A172 (cell line): ENCODE measurements at regions not wholly inside any gene's neighbourhood (a gene's known extent, or its start where the extent isn't known, plus 50 kb on each side); places are given as distances from the start of the nearest gene placed in this dataset.

Source experiments
- DNase-seq: peaks from one replicate; pipeline ENCODE4 v3.0.0-alpha.2; 2015; ENCODE audit warnings: low spot score

- no peak for DNase-seq
Observed at GRCh38 chr5:54367844-54368243, 57.5 kb upstream of the ARL15 start.

- no peak for DNase-seq
Observed at GRCh38 chr5:54366707-54367106, 56.3 kb upstream of the ARL15 start.

- peak; percentile 78 for DNase-seq
Observed at GRCh38 chr5:54363669-54364068, 53.3 kb upstream of the ARL15 start.

- peak; percentile 37 for DNase-seq
Observed at GRCh38 chr5:54362992-54363625, 52.7 kb upstream of the ARL15 start.

GRCh38 chr5:54362434-54362833, 52.1 kb upstream of the ARL15 start:
- peak; percentile 83 for DNase-seq

- DNase-seq, result no peak
Observed at GRCh38 chr5:54361691-54362411, 51.5 kb upstream of the ARL15 start.

- peak; percentile 6 for DNase-seq
Observed at GRCh38 chr5:54360925-54361662, 50.7 kb upstream of the ARL15 start.
